ENCODE measurements at regions not wholly inside any gene's neighbourhood (a gene's known extent, or its start where the extent isn't known, plus 50 kb on each side); places are given as distances from the start of the nearest gene placed in this dataset.

- no peak for DNase-seq
These were observed 183.5 kb upstream of the AFDN start for GRCh38 chr6:167643223-167643622.

- no peak for DNase-seq
These were observed 183.0 kb upstream of the AFDN start for GRCh38 chr6:167643716-167644115.

- DNase-seq = no peak
These were observed 182.1 kb upstream of the AFDN start for GRCh38 chr6:167644412-167645132.

- no peak for DNase-seq
These were observed 181.3 kb upstream of the AFDN start for GRCh38 chr6:167645368-167645767.

- DNase-seq = no peak
These were observed 179.4 kb upstream of the AFDN start for GRCh38 chr6:167647306-167647705.

- no peak for DNase-seq
These were observed 178.8 kb upstream of the AFDN start for GRCh38 chr6:167647737-167648470.

GRCh38 chr6:167648501-167649278 lies 178.0 kb upstream of the AFDN start:
- no peak for DNase-seq

GRCh38 chr6:167649476-167649875 lies 177.2 kb upstream of the AFDN start:
- no peak for DNase-seq

GRCh38 chr6:167650730-167651317 lies 175.9 kb upstream of the AFDN start:
- DNase-seq = no peak

- no peak for DNase-seq
These were observed 175.2 kb upstream of the AFDN start for GRCh38 chr6:167651318-167652041.

GRCh38 chr6:167652042-167652700 lies 174.5 kb upstream of the AFDN start:
- no peak for DNase-seq

GRCh38 chr6:167652701-167653095 lies 174.0 kb upstream of the AFDN start:
- no peak for DNase-seq

- no peak for DNase-seq
These were observed 173.2 kb upstream of the AFDN start for GRCh38 chr6:167653561-167653960.

GRCh38 chr6:167654389-167654788 lies 172.3 kb upstream of the AFDN start:
- no peak for DNase-seq

GRCh38 chr6:167655174-167655821 lies 171.4 kb upstream of the AFDN start:
- no peak for DNase-seq

- no peak for DNase-seq
These were observed 168.6 kb upstream of the AFDN start for GRCh38 chr6:167658106-167658505.

- DNase-seq = no peak
These were observed 167.7 kb upstream of the AFDN start for GRCh38 chr6:167659046-167659445.

GRCh38 chr6:167660424-167660823 lies 166.3 kb upstream of the AFDN start:
- DNase-seq = no peak

- DNase-seq = no peak
These were observed 165.7 kb upstream of the AFDN start for GRCh38 chr6:167660944-167661551.

GRCh38 chr6:167661552-167662044 lies 165.1 kb upstream of the AFDN start:
- no peak for DNase-seq
